ENCODE measurements at regions not wholly inside any gene's neighbourhood (a gene's known extent, or its start where the extent isn't known, plus 50 kb on each side); places are given as distances from the start of the nearest gene placed in this dataset.

DNA sequence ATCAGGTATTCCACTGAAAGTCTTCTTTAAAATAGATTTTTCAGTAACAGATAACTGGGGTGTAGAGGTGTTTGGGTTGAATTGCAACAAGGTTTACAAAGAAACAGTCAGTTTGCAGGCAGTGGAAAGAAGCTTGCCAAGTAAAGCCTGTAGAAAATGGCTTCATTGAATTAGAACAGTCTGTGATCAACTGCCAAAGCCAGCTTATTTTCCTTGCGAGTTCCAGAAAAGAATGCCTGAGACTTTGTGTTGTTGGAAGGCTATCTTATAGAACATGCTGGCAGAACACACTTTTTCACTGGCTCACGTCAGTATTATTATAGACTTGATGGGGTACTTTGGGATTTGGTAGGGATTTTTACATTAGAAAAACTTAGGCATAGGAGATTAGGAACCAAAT, 601.0 kb downstream of the XIRP2 start:
- TF ChIP-seq POLR2AphosphoS5 (IDR thresholded peaks at IDR 0.05) = no peak
- TF ChIP-seq POLR2A (IDR thresholded peaks at IDR 0.05) = no peak
- no peak for TF ChIP-seq CTCF (IDR thresholded peaks at IDR 0.05)
